SHP77 (cell line): ENCODE measurements at regions not wholly inside any gene's neighbourhood (a gene's known extent, or its start where the extent isn't known, plus 50 kb on each side); places are given as distances from the start of the nearest gene placed in this dataset.
"Not testable (repeated sequence)": the region's sequence is repeated elsewhere in the genome, so short reads cannot be mapped to it uniquely, and the experiment has no call there.

Experiments used
- DNase-seq, 2 experiments: peaks; one replicate each; lab custom pipeline; 2025; lab: John Stamatoyannopoulos, UW

- DNase-seq: no peak
Observed at GRCh38 chr7:97377713-97378112, 260.2 kb downstream of the SDHAF3 start.

DNA sequence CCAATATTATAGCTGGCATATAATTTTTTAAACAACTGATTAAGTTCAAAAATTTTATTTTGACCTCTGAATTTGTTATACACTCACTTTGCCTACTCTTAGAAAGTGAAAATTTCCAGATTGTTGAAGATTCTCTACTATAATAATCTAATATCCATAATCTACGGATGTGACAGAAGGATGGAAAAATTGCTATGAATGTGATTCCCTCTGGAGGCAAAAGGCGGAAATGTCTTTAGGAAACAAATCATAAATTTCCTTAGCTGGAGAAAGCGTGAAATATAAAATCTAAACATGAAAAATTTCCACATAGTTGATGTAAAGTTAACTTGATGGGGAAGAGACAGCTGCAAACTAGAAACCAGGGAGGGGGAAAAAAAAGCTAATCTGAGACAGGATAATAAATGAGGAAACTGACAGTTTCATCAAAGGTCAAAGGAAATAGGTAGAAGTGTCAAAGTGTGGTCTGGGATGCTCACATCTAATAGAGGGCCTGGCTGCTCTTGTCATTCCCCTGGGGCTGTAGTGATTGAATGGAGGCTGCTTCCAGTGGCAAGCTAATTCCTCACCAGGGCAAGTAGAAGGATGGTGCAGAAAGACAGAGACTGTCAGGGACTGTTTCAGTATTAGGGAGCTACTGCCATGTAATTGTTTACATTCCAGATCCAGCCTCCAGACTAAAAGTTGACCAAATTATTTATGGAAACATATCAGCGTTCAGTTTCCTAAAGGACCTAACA, 264.5 kb downstream of the SDHAF3 start:
- DNase-seq: no peak

DNA sequence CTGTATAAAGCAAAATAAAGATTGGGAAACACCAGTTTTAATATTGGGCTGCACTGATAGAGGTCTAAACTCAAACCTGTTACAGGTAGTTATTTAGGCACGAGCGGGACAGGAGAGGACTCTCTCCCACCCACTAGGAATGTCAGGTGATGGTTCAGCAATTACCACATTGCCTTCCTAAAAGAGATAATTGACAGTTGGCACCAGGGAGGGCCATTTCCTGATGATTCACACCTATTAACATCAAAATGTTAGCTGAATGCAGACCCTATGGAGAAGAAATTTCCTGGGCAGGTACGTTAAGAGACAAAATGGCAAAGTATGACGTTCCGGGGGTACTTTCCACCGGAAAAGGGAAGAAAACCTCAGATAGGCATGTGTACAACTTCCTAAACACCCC, 272.6 kb downstream of the SDHAF3 start:
- no peak for DNase-seq

DNA sequence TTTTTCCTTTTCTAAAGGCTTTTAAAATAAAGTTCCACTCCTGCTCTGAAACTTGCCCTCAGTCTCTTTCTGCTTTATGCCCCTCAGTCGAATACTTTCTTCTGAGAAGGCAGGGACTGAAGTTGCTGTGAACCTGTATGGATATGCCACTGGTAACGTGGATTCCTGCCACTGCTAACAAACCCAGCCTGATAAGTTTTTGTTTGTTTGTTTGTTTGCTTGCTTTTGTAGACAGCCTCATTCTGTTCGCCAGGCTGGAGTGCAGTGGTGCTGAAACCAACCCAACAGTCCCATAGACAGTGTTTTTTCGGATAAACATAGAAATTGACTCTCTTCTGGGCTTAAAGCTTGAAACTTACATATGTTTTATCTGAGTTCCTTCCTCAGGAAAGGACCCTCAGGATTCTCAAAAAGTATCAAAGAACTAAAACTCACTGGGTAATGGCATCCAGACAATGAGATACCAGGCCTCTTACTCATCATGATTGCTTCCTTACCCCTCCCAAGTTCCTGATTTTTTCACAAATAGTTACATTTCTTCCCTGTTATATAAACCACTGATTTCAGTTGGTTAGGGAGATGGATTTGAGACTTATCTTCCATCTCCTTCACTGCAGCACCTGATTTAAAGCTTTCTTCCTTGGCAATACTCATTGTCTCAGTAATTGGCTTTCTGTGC, 273.6 kb downstream of the SDHAF3 start:
- DNase-seq: no peak

- DNase-seq: no peak
Observed at GRCh38 chr7:97401398-97401797, 283.9 kb downstream of the SDHAF3 start.

DNA sequence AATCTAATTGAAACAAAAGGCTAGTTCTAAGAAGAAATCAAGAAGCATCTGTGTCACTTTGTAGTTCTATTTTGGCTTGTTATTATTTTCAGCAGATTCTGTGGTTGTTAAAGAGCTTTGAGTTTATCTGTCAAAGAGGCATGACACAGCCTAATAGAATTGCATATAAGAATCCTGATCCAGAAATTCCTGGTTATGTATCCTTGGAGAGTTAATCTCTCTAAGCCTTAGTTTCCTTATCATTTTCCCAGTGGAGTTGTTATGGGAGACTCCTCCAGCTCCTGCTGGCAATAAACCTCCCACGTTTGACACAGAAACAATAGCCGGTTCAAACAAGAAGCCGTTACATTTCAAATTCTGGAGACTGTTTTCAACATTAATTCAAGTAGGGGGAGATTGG, 288.3 kb downstream of the SDHAF3 start:
- no peak for DNase-seq

- no peak for DNase-seq
Observed at GRCh38 chr7:97407106-97407505, 289.6 kb downstream of the SDHAF3 start.

- no peak for DNase-seq
Observed at GRCh38 chr7:97409346-97409745, 291.8 kb downstream of the SDHAF3 start.

DNA sequence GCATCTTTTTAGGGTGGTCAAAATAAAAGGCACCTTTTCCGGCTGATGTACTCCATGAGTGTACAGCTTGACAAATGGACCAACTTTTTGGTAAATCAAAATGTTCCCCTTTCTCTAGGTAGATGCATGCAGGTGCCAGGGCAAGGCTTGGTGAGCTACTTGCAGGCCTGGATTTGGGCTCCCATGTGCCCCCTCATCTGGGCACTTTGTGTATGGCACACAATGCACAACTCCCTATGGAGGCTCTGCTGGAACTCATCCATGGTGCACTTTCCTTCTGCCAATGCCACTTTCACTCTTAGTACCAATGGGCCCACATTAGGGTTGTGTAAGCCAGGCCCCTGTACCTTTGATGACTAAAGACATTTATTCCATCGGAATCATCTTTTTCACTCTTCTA, 300.8 kb downstream of the SDHAF3 start:
- DNase-seq: peak; percentile 4

GRCh38 chr7:97419898-97420297, 302.4 kb downstream of the SDHAF3 start:
- no peak for DNase-seq

GRCh38 chr7:97421307-97421930, 303.9 kb downstream of the SDHAF3 start:
- DNase-seq: no peak

GRCh38 chr7:97422046-97422445, 304.5 kb downstream of the SDHAF3 start:
- no peak for DNase-seq

- no peak for DNase-seq
Observed at GRCh38 chr7:97430006-97430405, 301.9 kb upstream of the TAC1 start.

GRCh38 chr7:97439637-97440214, 292.2 kb upstream of the TAC1 start:
- DNase-seq: no peak

- DNase-seq: peak; percentile 82 to 94
Observed at GRCh38 chr7:97446361-97446760, 285.5 kb upstream of the TAC1 start.

DNA sequence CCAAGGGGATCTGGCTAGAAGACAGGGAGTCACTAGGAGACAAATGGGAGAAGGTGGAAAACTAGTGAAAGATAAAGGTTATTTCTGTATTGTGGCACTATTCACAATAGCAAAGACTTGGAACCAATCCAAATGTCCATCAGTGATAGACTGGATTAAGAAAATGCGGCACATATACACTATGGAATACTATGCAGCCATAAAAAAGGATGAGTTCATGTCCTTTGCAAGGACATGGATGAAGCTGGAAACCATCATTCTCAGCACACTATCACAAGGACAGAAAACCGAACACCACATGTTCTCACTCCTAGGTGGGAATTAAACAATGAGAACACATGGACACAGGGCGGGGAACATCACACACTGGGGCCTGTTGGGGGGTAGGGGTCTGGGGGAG, 282.4 kb upstream of the TAC1 start:
- DNase-seq: not testable (repeated sequence)

- DNase-seq: no peak
Observed at GRCh38 chr7:97450516-97450915, 281.4 kb upstream of the TAC1 start.

DNA sequence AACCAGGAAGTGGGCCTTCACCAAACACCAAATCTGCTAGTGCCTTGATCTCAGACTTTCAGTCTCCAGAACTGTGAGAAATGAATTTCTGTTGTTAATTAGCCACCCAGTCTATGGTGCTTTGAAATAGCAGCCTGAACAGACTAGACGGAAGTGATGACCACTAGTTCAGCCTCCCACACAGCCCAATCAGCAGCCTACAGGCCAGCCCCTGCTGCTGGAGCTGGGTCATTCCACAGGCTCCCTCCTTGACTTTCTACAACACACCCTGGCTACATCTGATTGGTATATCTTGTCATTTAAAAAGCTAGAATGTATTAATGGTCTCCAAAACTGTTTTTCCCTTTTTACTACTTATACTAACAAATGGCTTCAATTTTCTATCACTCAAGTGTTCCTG, 277.2 kb upstream of the TAC1 start:
- DNase-seq: no peak

DNA sequence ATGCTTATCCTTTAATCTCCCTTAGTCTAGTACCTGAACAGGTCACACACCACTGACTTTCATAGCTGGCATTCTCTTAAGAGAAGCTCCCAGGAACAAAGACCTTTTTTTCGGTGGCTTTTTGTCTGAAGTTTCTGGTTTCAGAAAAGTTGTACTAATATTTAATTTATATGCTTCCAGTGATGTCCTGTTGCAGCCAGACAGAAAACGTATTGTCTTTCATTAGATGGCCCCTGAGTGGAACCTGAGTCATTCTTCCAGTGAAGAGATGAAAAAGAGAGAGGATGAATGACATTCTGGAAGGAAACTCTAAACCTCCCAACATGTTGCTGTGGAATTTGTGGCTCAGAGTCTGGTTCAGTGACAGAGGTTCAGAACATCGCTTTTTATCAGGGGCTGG, 274.8 kb upstream of the TAC1 start:
- DNase-seq: no peak

- no peak for DNase-seq
Observed at GRCh38 chr7:97460433-97460832, 271.5 kb upstream of the TAC1 start.

- DNase-seq: no peak
Observed at GRCh38 chr7:97461596-97461995, 270.3 kb upstream of the TAC1 start.

DNA sequence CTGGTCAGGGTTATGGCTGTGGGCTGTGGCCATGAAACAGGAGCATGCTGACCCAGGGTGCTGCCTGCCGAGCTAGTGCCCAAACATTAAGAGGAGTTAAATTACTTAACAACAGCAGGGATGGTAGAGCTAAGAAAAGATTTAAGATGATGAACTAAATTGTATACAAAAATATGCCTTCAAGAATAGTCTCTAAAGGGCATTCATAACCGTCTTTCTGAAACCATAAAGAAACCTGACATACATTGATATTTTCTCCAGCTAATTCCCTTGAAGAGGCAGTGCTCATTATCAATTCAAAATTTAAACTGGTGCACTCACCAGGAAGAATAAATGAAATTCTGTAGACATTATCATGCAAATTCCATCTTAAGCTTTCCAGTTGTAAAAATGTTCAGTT, 265.8 kb upstream of the TAC1 start:
- no peak for DNase-seq
